ENCODE measurements at regions not wholly inside any gene's neighbourhood (a gene's known extent, or its start where the extent isn't known, plus 50 kb on each side); places are given as distances from the start of the nearest gene placed in this dataset.

DNA sequence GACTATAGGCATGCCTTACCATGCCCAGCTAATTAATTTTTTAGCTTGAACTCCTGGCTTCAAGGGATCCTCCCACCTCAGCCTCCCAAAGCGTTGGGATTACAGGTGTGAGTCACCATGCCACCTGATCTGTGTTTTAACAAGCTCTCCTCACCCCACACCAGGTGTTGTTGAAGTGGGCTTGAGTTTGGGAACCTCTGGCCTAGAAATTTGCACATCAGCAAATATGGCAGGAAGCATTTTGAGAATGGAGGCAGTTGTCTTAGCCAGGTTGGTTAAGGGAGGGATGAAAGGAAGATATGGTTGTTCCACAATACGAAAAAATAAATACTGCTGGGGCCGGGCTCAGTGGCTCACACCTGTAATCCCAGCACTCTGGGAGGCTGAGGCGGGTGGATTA, 433.1 kb downstream of the TYW1 start:
- no peak overlapping the region for H3K4me3 ChIP-seq (ENCODE audit: low read depth, low read length)
- TF ChIP-seq, protein P1, sequence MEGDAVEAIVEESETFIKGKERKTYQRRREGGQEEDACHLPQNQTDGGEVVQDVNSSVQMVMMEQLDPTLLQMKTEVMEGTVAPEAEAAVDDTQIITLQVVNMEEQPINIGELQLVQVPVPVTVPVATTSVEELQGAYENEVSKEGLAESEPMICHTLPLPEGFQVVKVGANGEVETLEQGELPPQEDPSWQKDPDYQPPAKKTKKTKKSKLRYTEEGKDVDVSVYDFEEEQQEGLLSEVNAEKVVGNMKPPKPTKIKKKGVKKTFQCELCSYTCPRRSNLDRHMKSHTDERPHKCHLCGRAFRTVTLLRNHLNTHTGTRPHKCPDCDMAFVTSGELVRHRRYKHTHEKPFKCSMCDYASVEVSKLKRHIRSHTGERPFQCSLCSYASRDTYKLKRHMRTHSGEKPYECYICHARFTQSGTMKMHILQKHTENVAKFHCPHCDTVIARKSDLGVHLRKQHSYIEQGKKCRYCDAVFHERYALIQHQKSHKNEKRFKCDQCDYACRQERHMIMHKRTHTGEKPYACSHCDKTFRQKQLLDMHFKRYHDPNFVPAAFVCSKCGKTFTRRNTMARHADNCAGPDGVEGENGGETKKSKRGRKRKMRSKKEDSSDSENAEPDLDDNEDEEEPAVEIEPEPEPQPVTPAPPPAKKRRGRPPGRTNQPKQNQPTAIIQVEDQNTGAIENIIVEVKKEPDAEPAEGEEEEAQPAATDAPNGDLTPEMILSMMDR (conservative IDR thresholded peaks at IDR 0.05; ENCODE audit: low read depth, low read length): no peak
- no peak for DNase-seq (ENCODE audit: low read depth)

DNA sequence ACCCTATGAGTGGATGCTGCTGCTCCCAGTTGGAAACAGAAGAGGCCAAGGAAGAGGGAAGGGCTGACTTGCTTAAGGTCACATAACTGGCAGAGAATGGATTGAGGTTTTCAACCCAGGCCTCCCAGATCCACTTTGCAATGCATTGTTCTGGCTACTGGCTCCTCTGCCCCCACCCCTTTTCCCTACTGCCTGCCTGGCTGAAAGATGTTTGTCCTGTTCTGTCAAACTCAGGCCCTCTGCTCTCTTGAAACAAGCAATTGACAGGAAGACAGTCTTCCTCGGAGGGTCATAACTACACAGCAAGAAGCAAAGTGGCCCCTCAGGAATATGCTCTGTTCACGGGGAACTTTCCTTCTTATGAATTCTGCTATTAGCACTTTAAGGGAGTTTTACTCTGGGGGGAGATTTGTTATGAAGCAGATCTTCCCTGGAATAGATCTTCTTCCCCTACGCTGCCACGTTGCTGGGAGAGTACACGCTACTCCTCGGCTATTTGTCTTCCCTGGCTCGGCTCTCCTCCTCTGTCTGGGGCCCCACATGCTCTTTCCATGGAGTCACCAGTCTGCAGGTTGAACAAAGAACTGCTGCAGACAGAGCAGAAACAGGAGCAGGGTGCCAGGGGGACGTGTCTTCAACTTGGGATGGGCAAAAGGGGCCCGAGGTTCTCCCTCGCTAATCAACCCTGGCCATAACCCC, 436.1 kb downstream of the TYW1 start:
- no peak overlapping the region for H3K4me3 ChIP-seq (ENCODE audit: low read depth, low read length)
- DNase-seq (ENCODE audit: low read depth): no peak
- TF ChIP-seq, protein P1 (conservative IDR thresholded peaks at IDR 0.05; ENCODE audit: low read depth, low read length): no peak

DNA sequence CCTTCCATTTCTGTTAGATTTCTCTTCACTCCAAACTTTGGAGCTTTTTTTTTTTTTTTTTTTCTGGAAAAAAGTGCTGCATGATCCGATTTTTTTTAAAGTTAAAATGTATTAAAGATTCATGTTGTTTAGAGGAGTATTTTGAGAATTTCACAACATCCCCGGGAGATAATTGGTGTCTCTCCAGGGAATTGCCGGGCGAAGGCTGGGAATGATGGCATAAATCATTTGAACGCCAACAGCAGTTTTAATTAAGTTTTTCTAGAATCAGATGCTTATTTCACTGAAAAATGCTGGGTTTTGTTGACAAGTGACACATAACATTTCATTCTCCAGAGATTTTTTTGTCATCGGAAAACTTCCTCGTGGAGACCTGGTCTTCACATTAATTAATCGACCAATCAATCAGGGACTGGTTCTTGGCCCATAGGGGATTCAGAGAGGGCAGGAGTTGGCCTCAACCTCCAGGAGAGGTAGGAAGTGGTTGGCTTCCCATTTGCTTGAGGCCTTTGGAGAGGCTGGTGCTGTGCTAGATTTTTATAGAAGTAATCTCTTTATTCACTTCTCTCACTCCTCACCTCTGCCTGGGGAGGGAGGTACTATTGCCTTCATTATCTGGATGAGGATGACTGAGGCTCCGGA, 439.4 kb downstream of the TYW1 start:
- TF ChIP-seq, protein P1 (conservative IDR thresholded peaks at IDR 0.05; ENCODE audit: low read depth, low read length): no peak
- no peak for DNase-seq (ENCODE audit: low read depth)
- no peak overlapping the region for H3K4me3 ChIP-seq (ENCODE audit: low read depth, low read length)

DNA sequence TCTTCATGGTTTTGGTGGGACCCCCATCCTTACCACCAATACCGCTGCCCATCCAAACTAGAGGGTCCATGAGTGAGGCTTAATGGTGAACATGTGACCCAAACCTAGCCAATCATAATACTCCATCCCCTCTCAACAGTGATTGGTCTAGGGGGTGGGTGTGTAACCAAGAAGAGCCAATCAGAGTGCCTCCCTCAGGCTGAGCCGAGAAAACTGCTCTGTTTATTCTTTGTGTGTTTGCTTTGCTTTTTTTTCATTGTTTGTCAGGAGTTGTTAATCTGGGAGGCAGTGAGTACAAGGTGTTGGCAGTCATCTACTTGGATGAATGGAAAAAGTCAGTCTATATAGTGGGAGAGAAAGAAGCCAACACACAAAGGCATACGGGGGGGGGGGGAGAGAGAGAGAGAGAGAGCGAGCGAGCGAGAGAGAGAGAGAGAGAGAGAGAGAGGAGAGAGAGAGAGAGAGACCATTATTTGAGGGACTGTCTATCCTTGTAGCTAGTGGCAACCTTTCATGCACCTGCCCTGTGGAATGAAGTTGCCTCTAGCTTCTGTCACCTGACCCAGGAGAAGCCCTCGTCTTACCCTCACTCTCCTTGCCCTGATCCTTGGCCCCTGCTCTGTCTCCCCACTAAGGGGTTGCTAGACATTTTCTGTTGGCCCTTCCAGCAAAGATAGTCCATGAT, 441.7 kb downstream of the TYW1 start:
- H3K4me3 ChIP-seq (ENCODE audit: low read depth, low read length): no peak overlapping the region
- TF ChIP-seq, protein P1 (conservative IDR thresholded peaks at IDR 0.05; ENCODE audit: low read depth, low read length): no peak
- DNase-seq (ENCODE audit: low read depth): no peak

DNA sequence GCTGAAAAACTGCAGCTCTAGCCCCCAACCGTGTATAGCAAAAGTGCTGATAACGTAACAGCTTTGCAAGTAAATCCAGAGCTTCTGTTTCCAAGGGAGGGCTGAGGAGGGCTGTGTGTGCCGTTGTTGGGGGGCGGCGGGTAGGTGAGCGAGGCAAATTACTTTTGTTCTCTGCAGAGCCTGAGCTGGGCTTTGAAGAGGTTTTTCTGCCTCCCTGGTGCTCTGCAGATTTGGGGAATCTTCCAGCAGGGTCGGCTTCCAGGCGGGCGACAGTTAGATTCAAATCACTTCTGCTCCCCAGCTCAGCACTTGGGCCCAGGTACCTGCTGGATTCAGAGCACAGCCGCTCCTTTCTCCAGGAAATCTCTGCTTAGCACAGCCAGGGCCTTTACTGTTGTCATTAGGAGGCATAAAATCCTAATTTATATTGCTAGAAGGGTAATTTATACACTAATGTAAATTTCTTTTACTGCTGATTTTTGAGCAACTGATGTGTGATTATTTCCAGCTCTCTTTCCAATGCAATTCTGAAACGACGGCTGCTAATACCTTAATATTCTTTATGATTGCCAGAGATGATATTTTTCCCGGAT, 442.4 kb downstream of the TYW1 start:
- H3K4me3 ChIP-seq (ENCODE audit: low read depth, low read length): no peak overlapping the region
- no peak for DNase-seq (ENCODE audit: low read depth)
- TF ChIP-seq, protein P1 (conservative IDR thresholded peaks at IDR 0.05; ENCODE audit: low read depth, low read length): no peak

DNA sequence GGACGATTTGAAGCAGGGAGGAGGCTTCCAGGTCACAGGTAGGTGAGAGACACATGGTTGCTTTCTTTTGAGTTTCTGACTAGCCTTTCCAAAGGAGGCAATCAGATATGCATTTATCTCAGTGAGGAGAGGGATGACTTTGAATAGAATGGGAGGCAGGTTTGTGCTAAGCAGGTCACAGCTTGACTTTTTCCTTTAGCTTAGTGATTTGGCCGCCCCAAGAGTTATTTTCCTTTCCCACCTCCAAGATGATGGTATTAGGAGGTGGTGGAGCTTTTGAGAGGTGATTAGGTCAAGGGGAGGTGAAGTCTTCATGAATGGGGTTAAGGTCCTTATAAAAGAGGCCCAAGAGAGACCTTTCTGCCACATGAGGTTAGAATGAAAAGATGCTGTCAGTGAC, 443.7 kb downstream of the TYW1 start:
- no peak overlapping the region for H3K4me3 ChIP-seq (ENCODE audit: low read depth, low read length)
- TF ChIP-seq, protein P1 (conservative IDR thresholded peaks at IDR 0.05; ENCODE audit: low read depth, low read length): no peak
- DNase-seq (ENCODE audit: low read depth): no peak

Measured in epithelial cell of proximal tubule (primary cell).